ENCODE measurements at regions not wholly inside any gene's neighbourhood (a gene's known extent, or its start where the extent isn't known, plus 50 kb on each side); places are given as distances from the start of the nearest gene placed in this dataset.

- DNase-seq = no peak
- TF ChIP-seq POLR2A (IDR thresholded peaks at IDR 0.05; ENCODE audit: low read length) (no peak), GATA1 (IDR thresholded peaks at IDR 0.05; ENCODE audit: low read depth, low read length) (no peak)
These were observed 51.2 kb upstream of the MARCKS start for GRCh38 chr6:113805811-113806495.
